Kidney glomerular epithelial cell (primary cell): ENCODE measurements at regions not wholly inside any gene's neighbourhood (a gene's known extent, or its start where the extent isn't known, plus 50 kb on each side); places are given as distances from the start of the nearest gene placed in this dataset.
"Not testable (repeated sequence)": the region's sequence is repeated elsewhere in the genome, so short reads cannot be mapped to it uniquely, and the experiment has no call there.

ENCODE experiments used
- DNase-seq: peaks from one replicate; lab custom pipeline; 2025; lab: John Stamatoyannopoulos, UW

- peak; percentile 80 for DNase-seq
Observed at GRCh38 chr7:68176974-68177373, 1180.3 kb downstream of the TYW1 start.

DNA sequence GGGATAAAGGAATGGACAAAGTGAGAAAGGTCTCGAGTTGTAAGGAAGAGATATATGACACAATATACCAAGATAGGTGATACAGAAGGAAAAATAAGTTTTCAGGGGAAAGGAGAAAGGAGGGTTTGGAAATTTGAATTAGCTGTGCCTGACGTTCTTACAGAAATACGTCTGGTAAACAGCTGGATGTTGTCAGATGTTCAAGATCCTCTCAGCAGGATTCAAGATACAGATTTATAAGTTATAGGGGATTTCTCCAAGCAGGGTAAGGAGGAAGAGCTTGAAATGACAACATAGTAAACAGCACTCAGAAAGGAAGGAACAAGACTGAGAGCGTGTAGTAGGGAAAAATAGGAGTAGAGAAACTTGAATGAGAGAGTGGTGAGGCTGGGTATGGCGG lies 1184.1 kb downstream of the TYW1 start:
- no peak for DNase-seq

DNA sequence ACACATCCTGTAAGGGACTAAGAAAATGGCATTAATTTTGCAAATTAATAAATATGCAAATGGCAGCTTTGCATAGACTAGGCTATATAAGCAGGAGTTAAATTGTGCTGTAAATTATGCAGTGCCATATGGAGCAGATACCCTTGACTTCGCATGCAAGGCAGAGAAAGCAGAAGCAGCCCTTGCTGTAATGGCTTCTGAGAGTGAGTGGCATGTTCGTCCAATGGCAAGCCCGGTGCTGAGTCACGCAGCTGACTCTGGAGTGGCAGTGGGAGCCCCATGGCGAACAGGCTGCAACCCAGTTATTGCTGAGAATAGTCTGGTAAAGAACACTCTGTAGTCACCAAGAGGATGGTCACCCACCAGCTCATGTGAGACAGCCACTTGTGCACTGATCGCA lies 1186.5 kb downstream of the TYW1 start:
- DNase-seq = no peak

GRCh38 chr7:68185631-68186456 lies 1189.2 kb downstream of the TYW1 start:
- no peak for DNase-seq

GRCh38 chr7:68187532-68187931 lies 1190.9 kb downstream of the TYW1 start:
- no peak for DNase-seq

GRCh38 chr7:68192941-68193340 lies 1196.3 kb downstream of the TYW1 start:
- DNase-seq = no peak

DNA sequence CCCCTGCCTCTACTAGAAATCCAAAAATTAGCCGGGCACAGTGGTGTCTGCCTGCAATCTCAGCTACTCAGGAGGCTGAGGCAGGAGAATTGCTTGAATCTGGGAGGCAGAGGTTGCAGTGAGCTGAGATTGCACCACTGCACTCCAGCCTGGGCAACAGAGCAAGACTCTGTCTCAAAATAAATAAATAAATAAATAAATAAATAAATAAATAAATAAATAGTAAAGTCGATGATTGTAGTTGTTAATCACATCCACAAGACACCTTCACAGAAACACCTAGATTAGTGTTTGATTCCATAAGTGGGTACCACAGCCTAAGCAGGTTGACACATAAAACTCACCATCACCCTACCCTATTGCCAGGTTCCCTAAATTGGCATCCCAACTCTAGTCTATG lies 1199.0 kb downstream of the TYW1 start:
- not testable (repeated sequence) for DNase-seq

GRCh38 chr7:68200051-68200670 lies 1203.5 kb downstream of the TYW1 start:
- no peak for DNase-seq

- no peak for DNase-seq
Observed at GRCh38 chr7:68203251-68203650, 1206.6 kb downstream of the TYW1 start.

DNA sequence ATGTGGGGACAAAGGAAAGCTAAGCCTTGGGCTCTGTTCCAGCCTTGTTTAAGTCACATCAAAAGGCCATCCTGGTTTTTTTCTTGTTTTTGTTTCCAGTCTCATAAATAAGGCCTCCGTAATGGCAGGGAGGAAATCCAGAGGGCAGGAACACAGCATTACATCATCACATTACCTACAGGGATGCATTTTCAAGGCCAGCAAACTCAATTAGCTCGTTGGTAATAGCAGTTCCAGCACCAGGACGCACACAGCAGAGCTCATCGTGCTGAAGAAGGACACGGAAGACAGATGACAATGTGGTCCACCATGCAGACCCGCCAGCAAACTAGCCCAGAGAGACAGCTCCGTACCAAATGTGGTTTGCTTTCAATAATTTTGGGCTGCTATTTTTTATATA lies 1209.2 kb downstream of the TYW1 start:
- no peak for DNase-seq

- DNase-seq = no peak
Observed at GRCh38 chr7:68206946-68207485, 1210.4 kb downstream of the TYW1 start.

GRCh38 chr7:68207676-68208075 lies 1211.0 kb downstream of the TYW1 start:
- DNase-seq = no peak

DNA sequence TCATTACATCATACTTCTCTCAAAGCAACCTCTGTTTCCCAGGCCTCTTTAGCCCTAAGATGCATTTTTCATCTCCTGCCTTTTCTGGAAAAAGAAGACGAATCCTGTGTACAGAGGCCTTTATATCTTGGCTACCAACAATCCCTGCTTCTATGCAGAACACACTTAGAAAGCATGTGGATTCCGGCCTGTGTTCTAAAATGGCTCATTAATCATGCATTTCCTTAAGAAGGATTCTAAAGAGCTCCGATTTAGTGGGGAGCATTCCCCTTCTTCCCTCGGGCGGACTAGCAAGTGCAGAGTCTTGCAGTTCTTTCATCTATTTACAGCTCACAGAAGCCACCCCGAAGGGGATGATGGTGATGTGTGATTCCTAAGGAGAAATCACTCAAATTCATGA lies 1212.9 kb downstream of the TYW1 start:
- no peak for DNase-seq

DNA sequence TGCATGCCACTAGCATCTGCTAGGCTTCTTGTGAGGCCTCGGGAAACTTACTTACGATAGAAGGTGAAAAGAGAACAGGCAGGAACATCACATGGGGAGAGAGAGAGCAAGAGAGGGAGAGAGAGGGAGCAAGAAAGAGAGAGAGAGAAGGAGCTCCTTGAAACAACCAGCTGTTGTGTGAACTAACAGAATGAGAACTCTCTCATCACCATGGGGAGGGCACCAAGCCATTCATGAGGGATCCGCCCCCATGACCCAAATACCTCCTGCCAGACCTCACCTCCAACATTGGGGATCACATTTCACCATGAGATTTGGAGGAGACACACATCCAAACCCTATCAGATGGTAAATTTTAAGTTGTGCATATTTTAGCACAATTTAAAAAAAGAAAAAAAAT lies 1217.2 kb downstream of the TYW1 start:
- no peak for DNase-seq

DNA sequence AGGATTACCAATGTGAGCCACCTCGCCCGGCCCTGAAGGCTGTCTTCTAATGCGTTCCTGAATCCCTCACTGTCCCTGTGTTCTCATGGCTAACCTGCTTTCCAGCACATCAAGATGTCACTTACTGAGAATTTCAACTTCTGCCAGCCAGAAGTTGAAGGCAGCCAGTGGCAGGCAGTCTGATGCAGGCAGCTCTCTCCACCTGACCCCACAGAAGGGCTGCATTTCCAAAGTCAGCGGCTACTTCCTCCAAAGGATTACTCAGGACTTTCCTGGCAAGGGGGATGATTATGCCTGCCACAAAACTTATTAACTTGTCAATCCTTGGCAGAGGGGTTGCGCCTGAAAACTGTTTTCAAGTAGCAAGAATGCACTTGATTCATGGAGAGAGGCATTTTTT lies 1219.4 kb downstream of the TYW1 start:
- DNase-seq = no peak

GRCh38 chr7:68217426-68217825 lies 1220.8 kb downstream of the TYW1 start:
- no peak for DNase-seq

GRCh38 chr7:68218461-68218860 lies 1221.8 kb downstream of the TYW1 start:
- no peak for DNase-seq

DNA sequence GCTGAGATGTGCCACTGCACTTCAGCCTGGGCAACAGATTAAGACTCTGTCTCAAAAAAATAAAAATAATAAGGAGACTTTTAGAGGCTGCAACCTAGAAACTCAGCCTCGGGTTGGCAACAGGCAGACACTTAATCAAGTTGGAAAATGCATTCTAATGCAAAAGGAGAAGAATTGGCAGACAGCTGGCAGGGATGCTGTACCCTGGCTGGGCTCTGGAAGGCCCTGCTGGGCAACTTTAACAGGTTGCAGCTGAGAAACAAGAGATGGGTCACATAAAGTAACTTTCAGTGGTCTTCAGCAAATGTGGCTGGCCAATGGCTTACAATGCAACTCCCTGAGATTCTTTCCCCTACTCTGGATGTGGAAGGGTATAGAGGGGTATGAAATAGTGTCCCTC lies 1225.7 kb downstream of the TYW1 start:
- DNase-seq = no peak

DNA sequence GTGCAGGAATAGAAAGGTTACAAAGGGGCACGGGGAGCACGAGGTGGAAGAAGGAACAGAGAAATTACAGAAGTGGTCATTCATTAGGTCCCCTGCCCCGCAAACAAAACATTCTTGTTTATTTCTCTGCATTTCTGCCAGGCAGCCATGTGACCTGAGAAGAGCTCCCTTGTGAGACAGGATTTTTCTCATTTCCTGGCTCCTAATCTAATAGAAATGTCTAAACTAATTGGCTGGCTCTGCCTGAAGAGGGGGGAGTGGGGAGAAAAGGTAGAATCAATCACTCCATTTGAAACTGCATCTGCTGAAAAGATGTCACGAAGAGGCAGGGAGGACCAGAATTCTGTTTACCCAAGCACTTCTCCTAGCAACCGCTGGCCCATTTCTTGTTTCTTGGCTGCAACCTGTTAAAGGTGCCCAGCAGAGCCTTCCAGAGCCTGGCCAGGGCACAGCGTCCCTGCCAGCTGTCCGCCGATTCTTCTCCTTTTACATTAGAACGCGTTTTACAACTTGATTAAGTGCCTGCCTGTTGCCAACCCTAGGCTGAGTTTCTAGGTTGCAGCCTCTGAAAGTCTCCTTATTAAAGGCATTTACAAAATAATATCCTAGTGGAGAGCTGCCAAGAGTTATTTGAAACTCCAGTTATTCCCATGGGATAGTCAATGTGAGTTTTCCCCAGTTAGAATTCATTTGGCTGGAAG lies 1227.6 kb downstream of the TYW1 start:
- no peak for DNase-seq

DNA sequence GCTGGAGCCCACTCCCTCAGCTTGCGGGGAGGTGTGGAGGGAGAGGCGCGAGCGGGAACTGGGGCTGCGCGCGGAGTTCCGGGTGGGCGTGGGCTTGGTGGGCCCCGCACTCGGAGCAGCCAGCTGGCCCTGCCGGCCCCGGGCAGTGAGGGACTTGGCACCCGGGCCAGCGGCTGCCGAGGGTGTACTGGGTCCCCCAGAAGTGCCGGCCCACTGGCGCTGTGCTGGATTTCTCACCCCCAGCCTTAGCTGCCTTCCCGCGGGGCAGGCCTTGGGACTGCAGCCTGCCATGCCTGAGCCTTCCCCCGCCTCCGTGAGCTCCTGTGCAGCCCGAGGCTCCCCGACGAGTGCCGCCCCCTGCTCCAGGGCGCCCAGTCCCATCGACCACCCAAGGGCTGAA lies 1234.4 kb downstream of the TYW1 start:
- not testable (repeated sequence) for DNase-seq

- DNase-seq = no peak
Observed at GRCh38 chr7:68235937-68236336, 1239.3 kb downstream of the TYW1 start.

DNA sequence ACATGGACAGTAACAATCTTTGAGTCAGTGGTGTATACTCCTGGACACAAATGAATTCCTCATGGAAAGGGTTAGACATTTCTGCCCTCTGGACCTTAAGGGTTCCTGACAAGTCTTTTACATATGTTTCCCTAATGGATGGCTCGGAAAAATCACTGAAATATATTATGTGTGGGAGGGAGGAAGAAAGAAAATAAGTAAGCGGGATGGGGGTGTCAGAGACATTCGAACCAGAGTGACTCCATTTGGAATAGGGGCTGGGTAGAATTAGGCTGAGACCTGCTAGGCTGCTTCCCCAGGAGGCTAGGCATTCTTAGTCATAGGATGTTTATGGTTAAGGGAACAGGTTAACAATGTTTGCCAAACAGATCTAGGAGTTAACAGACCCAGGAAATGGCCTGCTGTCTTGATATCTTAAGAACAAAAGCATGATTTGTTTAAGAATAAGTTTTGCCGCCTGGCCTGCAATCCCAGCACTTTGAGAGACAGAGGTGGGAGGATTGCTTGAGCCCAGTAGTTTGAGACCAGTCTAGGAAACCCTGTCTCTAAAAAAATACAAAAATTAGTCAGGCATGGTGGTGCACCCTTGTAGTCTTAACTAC lies 1241.7 kb downstream of the TYW1 start:
- no peak for DNase-seq
